ENCODE measurements at regions not wholly inside any gene's neighbourhood (a gene's known extent, or its start where the extent isn't known, plus 50 kb on each side); places are given as distances from the start of the nearest gene placed in this dataset.

DNA sequence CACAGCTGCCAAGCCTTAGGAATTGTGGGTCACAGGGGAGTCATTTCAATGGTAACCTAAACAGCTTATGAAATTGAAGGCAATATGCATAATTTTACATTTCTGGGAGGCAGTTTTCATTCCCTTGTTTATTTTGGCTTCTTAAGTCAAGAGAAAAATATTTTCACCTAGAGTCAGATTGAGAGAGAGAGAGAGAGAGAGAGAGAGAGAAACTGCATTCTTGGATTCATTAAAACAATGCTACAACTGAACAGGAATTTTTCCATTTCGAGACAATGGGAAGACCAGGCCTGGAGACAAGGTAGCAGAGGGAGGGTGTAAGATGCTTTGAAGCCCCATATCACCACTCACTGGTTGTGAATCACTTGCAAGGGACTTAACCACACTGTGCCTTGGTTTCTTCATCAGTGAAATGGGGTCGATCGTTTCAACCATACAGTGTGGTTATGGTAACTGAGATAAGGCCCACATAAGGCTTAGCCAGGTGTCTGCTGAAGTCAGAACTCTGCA lies 224.7 kb upstream of the IRX3 start:
- TF ChIP-seq FOXM1 (IDR thresholded peaks at IDR 0.05; ENCODE audit: borderline replicate concordance, low read depth) (no peak), TEAD4 (IDR thresholded peaks at IDR 0.05) (no peak), EGR1 (IDR thresholded peaks at IDR 0.05) (no peak), EP300 (IDR thresholded peaks at IDR 0.05; ENCODE audit: borderline replicate concordance) (no peak), TCF12 (IDR thresholded peaks at IDR 0.05; ENCODE audit: low read depth) (no peak), TAF1 (IDR thresholded peaks at IDR 0.05; ENCODE audit: low read depth) (no peak), CREB1 (IDR thresholded peaks at IDR 0.05; ENCODE audit: low read depth) (no peak), REST (IDR thresholded peaks at IDR 0.05; ENCODE audit: low read depth) (no peak), RAD21 (IDR thresholded peaks at IDR 0.05; ENCODE audit: low read depth) (no peak), YY1 (IDR thresholded peaks at IDR 0.05; ENCODE audit: low read depth) (no peak), CEBPB (IDR thresholded peaks at IDR 0.05) (no peak), USF1 (IDR thresholded peaks at IDR 0.05) (no peak), ZBTB7A (IDR thresholded peaks at IDR 0.05; ENCODE audit: low read depth) (no peak), NFIC (IDR thresholded peaks at IDR 0.05) (no peak)
- TF ChIP-seq, protein P1, sequence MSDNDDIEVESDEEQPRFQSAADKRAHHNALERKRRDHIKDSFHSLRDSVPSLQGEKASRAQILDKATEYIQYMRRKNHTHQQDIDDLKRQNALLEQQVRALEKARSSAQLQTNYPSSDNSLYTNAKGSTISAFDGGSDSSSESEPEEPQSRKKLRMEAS (IDR thresholded peaks at IDR 0.05) = no peak

DNA sequence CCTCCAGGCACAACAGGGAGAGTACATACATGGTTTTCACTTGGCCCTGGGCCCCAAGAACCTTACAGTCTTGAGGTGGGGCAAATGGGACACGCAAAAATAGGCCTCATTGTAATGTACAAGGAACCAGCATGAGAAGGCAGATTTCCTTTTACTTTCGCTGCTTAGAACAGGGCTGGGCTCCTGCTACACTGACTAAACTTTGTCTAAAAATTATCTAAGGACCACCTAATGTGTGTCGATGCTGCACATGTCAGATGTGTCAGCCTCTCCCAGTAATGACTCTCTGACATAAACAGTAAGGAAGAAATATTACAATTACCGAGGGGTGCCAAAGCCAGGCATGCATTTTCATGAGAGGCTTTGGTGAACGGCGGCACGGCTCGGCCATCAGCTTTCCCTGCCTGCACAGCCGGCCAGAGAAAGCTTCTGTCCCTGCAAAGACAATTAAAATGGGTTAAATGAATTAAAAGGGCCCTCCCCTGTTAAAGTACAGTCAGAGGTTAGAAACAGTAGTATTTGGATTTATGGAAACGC lies 224.2 kb upstream of the IRX3 start:
- TF ChIP-seq, protein P1 (IDR thresholded peaks at IDR 0.05) = no peak
- TF ChIP-seq RAD21 (IDR thresholded peaks at IDR 0.05; ENCODE audit: low read depth) (no peak), ZBTB7A (IDR thresholded peaks at IDR 0.05; ENCODE audit: low read depth) (no peak), REST (IDR thresholded peaks at IDR 0.05; ENCODE audit: low read depth) (no peak), TCF12 (IDR thresholded peaks at IDR 0.05; ENCODE audit: low read depth) (no peak), TEAD4 (IDR thresholded peaks at IDR 0.05) (no peak), YY1 (IDR thresholded peaks at IDR 0.05; ENCODE audit: low read depth) (no peak), EGR1 (IDR thresholded peaks at IDR 0.05) (no peak), NFIC (IDR thresholded peaks at IDR 0.05) (no peak), USF1 (IDR thresholded peaks at IDR 0.05) (no peak), TAF1 (IDR thresholded peaks at IDR 0.05; ENCODE audit: low read depth) (no peak), EP300 (IDR thresholded peaks at IDR 0.05; ENCODE audit: borderline replicate concordance) (no peak), CEBPB (IDR thresholded peaks at IDR 0.05) (no peak)

GRCh38 chr16:54509456-54509855 lies 222.9 kb upstream of the IRX3 start:
- no peak for TF ChIP-seq REST (IDR thresholded peaks at IDR 0.05; ENCODE audit: low read depth)
- no peak for TF ChIP-seq EGR1 (IDR thresholded peaks at IDR 0.05)
- no peak for TF ChIP-seq TCF12 (IDR thresholded peaks at IDR 0.05; ENCODE audit: low read depth)
- TF ChIP-seq FOXM1 (IDR thresholded peaks at IDR 0.05; ENCODE audit: borderline replicate concordance, low read depth) = no peak
- no peak for TF ChIP-seq USF1 (IDR thresholded peaks at IDR 0.05)
- no peak for TF ChIP-seq ZBTB7A (IDR thresholded peaks at IDR 0.05; ENCODE audit: low read depth)
- no peak for TF ChIP-seq CREB1 (IDR thresholded peaks at IDR 0.05; ENCODE audit: low read depth)
- TF ChIP-seq, protein P1 (IDR thresholded peaks at IDR 0.05) = no peak
- no peak for TF ChIP-seq CEBPB (IDR thresholded peaks at IDR 0.05)
- TF ChIP-seq EP300 (IDR thresholded peaks at IDR 0.05; ENCODE audit: borderline replicate concordance) = no peak
- no peak for TF ChIP-seq TAF1 (IDR thresholded peaks at IDR 0.05; ENCODE audit: low read depth)
- TF ChIP-seq NFIC (IDR thresholded peaks at IDR 0.05) = no peak
- no peak for TF ChIP-seq RAD21 (IDR thresholded peaks at IDR 0.05; ENCODE audit: low read depth)
- TF ChIP-seq YY1 (IDR thresholded peaks at IDR 0.05; ENCODE audit: low read depth) = no peak
